Pulmonary artery endothelial cell (primary cell): ENCODE measurements at regions not wholly inside any gene's neighbourhood (a gene's known extent, or its start where the extent isn't known, plus 50 kb on each side); places are given as distances from the start of the nearest gene placed in this dataset.
"Not testable (repeated sequence)": the region's sequence is repeated elsewhere in the genome, so short reads cannot be mapped to it uniquely, and the experiment has no call there.

Source experiments
- DNase-seq: peaks from one replicate; pipeline ENCODE4 v3.0.0-alpha.2; 2011; ENCODE audit warnings: low read depth, low spot score

DNA sequence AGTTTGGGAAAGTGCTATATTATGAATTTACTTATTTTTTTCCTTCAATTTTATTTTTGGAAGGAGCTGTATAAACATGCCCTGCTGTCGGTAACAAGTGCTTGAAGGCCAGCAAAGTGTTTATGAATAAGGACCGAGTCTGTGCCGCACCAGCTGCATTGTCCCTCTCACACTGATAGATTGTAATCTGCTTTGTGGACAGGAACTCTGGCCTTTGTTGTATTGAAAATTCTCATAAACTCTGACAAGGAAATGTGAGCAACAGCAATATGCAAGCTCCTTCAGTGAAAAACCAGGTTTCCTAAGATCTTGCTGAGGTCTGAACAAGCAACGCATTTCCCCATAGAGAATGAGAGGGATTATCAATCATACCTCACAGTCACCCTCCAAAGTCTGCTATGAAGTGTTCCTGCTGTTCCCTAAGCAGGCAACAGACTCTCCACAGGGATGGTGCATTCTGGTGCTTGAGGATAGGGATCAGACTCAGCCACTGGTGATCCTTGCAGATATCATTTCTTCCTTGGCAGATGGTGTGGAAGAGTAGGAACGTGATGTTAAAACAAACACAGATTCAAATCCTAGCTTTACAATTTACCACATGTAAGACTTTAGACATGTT, 109.6 kb downstream of the KCNJ2 start:
- no peak for DNase-seq

- DNase-seq = no peak
These were observed 117.1 kb downstream of the KCNJ2 start for GRCh38 chr17:70286391-70286790.

GRCh38 chr17:70288540-70289290, 119.4 kb downstream of the KCNJ2 start:
- DNase-seq = no peak

DNA sequence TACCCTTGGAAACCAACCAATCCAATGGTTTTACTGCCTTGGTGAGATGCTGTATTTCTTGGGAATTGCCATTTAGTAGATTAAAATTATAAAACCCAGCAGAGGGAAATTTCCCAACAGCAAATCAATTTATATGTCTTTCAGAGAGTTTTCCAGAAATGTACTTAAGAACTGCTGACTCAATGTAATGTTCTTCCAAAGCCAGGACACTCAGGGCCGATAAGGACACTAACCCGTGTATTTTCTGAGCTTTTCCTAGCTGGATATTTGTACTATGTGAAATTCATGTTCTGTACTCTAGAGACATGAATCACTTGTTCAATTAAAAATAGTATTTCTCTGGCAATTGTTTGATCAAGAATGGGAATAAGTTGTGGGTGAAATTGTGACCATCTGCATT, 121.4 kb downstream of the KCNJ2 start:
- no peak for DNase-seq

GRCh38 chr17:70292366-70292765, 123.0 kb downstream of the KCNJ2 start:
- no peak for DNase-seq

GRCh38 chr17:70293564-70294310, 124.4 kb downstream of the KCNJ2 start:
- DNase-seq = not testable (repeated sequence)

- no peak for DNase-seq
These were observed 126.0 kb downstream of the KCNJ2 start for GRCh38 chr17:70295329-70295728.

DNA sequence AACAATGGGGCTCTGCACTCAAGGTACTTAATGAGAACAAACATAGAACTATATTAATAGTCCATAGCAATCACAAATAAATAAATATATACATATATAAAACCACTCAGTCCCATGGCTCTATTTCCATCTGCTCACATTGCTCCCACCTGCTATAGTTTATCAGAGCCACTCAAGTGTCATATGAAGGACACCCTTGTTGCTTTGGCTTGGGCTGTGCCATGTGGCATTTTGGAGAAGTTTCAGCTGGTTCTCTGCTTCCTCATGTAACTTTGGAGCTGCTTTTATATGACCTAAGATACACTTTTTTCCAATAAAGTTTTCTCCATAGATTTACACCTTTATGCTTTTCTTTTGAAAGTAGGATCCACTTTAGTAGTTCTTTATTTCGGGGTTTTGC, 126.4 kb downstream of the KCNJ2 start:
- DNase-seq = no peak

GRCh38 chr17:70296456-70296855, 127.1 kb downstream of the KCNJ2 start:
- no peak for DNase-seq

GRCh38 chr17:70297397-70297796, 128.1 kb downstream of the KCNJ2 start:
- no peak for DNase-seq

DNA sequence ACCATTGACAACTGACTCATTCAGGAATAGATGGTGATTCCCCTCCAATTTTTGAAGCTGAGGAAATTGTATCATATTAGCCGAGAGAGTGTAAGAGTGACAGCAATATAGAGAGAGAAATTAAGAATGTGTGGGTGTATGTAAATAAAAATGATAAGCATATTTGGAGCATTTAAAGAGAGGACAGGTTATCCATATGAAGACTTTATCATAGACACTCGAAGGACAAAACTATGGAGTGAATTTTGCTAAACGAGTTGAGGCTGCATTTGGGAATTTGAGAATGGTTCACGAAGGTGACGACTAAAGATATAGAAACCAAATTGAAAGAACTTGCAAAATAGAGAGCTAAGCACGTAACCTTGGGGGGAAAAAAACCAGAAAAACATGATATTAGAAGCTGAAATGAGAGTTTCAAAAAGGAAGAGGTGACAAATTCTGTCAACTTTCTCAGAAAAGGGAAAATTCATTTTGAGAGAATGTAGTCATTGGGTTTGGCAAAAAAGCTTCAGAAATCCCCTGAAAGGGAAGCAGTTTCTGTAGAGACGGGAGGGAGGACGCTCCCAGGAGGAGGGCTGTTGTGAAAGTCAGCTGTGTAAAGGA, 129.7 kb downstream of the KCNJ2 start:
- DNase-seq = no peak

GRCh38 chr17:70307430-70308225, 138.3 kb downstream of the KCNJ2 start:
- no peak for DNase-seq

DNA sequence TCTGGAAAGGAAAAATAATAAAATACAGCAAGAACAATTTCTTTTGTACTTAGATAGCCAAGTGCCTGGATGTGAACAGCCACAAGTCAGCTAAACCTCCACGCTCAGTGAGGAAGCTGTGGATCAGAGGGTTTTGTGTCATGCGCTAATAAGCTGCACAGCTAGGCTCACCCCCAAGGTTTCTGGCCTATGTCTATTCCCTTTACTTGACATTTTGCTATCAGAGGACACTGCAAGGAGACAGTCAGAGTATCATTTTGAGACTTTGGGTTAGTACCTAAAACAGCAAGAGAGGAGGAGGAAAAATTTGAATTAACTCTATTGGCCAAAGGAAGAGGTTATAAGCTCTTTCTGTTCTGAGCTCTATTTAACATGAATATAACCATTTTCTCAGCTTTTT, 139.3 kb downstream of the KCNJ2 start:
- DNase-seq = no peak

GRCh38 chr17:70310221-70310672, 140.9 kb downstream of the KCNJ2 start:
- DNase-seq = no peak

- no peak for DNase-seq
These were observed 143.9 kb downstream of the KCNJ2 start for GRCh38 chr17:70313086-70313852.

GRCh38 chr17:70314096-70314495, 144.8 kb downstream of the KCNJ2 start:
- DNase-seq = no peak

DNA sequence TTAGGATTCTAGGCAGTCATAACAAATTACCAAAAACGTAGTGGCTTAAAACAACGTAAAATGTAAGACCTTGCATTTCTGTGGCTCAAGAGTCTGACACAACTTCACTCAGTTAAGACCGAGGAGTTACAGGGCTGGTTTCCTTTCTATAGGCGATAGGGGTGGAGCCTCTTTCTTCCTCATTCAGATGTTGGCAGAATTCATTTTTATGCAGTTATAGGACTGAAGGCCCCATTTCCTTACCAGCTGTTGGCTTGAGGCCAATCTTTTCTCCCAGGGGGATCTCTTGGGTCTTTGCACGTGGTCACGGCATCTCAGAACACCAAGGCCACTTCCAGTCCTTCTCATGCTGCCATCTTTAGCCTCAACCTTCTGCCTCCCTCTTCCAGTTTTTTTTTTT, 145.2 kb downstream of the KCNJ2 start:
- no peak for DNase-seq

DNA sequence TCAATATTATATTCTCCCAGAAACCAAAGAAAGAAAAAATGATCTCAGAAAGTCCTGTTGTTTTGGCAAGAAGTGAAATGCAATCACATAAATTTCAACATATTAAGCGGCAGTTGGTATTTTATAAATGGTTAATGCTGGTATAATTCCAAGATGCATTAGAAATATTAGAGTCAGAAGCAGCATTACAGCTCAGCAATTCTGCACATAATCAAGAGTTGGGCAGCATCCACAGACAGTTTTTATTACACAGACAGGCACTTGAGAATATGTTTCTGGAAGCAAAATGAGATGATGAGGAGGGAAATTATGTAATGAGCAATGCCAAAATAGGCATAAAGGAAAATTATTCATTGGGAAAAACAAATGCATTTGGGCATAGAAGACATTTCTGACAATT, 148.1 kb downstream of the KCNJ2 start:
- no peak for DNase-seq

GRCh38 chr17:70318051-70318450, 148.7 kb downstream of the KCNJ2 start:
- no peak for DNase-seq

- no peak for DNase-seq
These were observed 150.2 kb downstream of the KCNJ2 start for GRCh38 chr17:70319516-70319915.
